22Rv1 (cell line): ENCODE measurements at regions not wholly inside any gene's neighbourhood (a gene's known extent, or its start where the extent isn't known, plus 50 kb on each side); places are given as distances from the start of the nearest gene placed in this dataset.
"Not testable (repeated sequence)": the region's sequence is repeated elsewhere in the genome, so short reads cannot be mapped to it uniquely, and the experiment has no call there.

Source experiments
- H3K27ac ChIP-seq: fragments of 450-650 bp; 2 replicates; pipeline ENCODE4 v1.5.1; 2017
- CTCF ChIP-seq: fragments of 450-650 bp; IDR thresholded peaks from 2 replicates; pipeline ENCODE4 v1.5.1; 2017; ENCODE audit warnings: mild to moderate bottlenecking
- ZFX ChIP-seq: fragments of 450-650 bp; IDR thresholded peaks from 2 replicates; pipeline ENCODE4 v1.6.1; 2017; ENCODE audit warnings: antibody characterized with exemption, borderline replicate concordance

GRCh38 chr1:213357403-213357802 is 306.4 kb downstream of the RPS6KC1 start:
- no peak for TF ChIP-seq ZFX
- H3K27ac ChIP-seq = no peak overlapping the region

GRCh38 chr1:213358368-213358767 is 307.3 kb downstream of the RPS6KC1 start:
- not testable (repeated sequence) for H3K27ac ChIP-seq

- TF ChIP-seq CTCF (no peak), ZFX (no peak)
- H3K27ac ChIP-seq = no peak overlapping the region
These were observed 311.6 kb downstream of the RPS6KC1 start for GRCh38 chr1:213362598-213362997.

- H3K27ac ChIP-seq = no peak overlapping the region
- no peak for TF ChIP-seq ZFX
- TF ChIP-seq CTCF = no peak
These were observed 315.2 kb downstream of the RPS6KC1 start for GRCh38 chr1:213366141-213366831.

GRCh38 chr1:213369465-213369864 is 318.4 kb downstream of the RPS6KC1 start:
- H3K27ac ChIP-seq = no peak overlapping the region
- TF ChIP-seq CTCF (no peak), ZFX (no peak)

- TF ChIP-seq ZFX (no peak), CTCF (no peak)
- H3K27ac ChIP-seq = no peak overlapping the region
These were observed 319.5 kb downstream of the RPS6KC1 start for GRCh38 chr1:213370523-213370922.

- no peak overlapping the region for H3K27ac ChIP-seq
- TF ChIP-seq ZFX (no peak), CTCF (no peak)
These were observed 320.4 kb downstream of the RPS6KC1 start for GRCh38 chr1:213371525-213371846.

- H3K27ac ChIP-seq = no peak overlapping the region
- TF ChIP-seq ZFX (no peak), CTCF (no peak)
These were observed 321.0 kb downstream of the RPS6KC1 start for GRCh38 chr1:213371847-213372619.
